SK-MEL-5 (cell line): ENCODE measurements at regions not wholly inside any gene's neighbourhood (a gene's known extent, or its start where the extent isn't known, plus 50 kb on each side); places are given as distances from the start of the nearest gene placed in this dataset.
A peak's percentile ranks its signal among the peaks of the same experiment; 100 is the strongest.

ENCODE experiments used
- DNase-seq: peaks from one replicate; pipeline ENCODE4 v3.0.0-alpha.2; 2016; ENCODE audit warnings: low read depth, low spot score
- in situ Hi-C: cut with HindIII; loops from 2 replicates; pipeline ENCODE4 v1.10.0; 2016; ENCODE audit warnings: low sequenced_read_pairs, high pct_unique_total_duplicates, low pct_unique_long_range_greater_than_20kb

DNA sequence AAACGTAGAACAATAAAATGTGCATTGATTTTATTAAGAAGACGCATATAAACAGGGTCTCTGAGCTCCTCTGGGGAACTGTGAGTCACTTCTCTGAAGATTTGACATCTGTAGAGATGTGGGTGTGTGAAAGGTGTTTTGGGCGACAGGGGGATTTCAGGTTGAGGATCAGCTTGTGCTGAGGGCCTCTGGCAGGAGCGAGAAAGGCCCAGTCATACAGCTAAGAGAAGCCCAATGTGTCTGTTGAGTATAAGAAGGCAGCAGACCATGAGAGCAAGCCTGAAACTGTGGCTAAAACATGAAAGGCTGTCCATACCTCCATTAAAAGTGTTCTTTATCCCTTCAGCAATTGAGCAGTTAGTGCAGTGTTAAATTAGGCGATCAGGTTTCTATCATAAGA is 406.5 kb upstream of the MON1B start:
- in situ Hi-C loops, result no loop called here

DNA sequence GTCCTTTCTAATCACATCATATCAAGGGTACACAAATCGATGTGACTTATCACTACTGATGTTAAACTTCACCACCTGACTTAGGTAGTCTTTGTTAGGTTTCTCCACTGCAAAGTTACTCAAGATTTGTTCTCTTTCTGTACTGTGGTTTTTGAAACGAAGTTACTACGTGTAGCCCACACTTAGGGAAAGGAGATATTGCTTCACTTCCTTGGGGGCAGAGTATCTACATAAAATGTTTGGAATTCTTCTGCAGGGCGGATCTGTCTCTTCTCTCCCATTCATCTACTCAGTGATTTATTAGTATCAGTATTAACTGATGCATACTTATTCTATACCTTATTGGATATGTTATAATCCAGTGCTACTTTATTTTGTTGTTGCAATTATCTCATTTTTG is 403.6 kb upstream of the MON1B start:
- in situ Hi-C loops, result no loop called here
- no peak for DNase-seq

More for the DNA sequence above, 406.5 kb upstream of the MON1B start:
- no peak for DNase-seq

DNA sequence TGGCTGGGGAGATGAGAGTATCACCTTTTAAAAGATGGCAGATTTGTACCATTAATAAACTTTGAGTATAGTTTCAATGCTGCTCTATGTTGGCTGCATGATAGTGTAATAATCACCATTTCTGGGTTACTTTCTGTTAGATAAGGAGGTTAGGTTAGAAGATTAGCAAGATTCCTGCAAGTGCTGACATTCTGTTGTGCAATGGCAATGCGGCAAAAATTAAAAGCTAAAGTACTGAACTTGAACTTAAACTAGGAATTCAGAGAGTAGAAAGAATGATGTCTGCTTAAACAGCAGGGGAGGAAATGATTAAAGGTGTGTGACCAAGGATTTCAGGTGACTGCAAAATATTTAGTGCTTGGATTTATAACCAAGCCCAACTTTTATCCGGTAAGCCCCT is 399.8 kb upstream of the MON1B start:
- in situ Hi-C loops, result no loop called here
- DNase-seq, result no peak

DNA sequence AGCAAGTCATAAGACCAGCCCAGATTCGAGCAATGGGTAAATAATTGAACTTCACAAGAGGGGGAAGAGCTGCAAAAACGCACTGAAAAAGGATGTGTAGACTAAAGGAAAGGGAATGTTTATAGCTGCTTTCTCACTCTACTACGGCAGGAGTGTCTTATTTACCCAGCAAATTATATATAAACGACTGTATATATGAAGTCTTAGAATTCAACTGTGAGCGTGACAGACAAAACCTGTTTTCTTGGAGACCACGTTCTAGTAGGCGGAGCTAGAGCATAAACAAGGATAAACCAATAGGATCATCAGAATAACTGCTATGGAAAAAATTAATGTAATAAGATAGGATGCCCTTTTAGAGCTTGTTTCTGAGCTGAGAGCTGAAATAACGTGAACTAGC is 394.6 kb upstream of the MON1B start:
- DNase-seq, result no peak
- in situ Hi-C loops, result no loop called here

DNA sequence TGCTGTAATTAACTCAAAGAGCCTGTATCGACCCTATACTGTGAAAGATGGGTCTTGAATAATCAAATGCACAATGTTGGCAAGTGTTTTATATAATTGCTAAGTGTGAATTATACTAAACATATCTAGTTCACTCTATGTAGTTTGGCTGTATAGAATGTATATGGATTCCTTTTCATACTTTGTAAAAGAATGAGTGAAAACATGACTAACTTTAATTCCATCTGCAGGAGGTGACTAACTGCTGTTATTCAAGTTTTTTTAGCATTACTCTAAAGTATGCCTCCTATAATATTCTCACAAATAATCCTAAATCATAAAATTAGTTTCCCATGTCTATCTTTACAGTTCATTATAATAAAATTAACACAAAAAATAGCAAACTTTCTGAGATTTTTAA is 394.0 kb upstream of the MON1B start:
- in situ Hi-C loops, result no loop called here
- DNase-seq, result no peak

DNA sequence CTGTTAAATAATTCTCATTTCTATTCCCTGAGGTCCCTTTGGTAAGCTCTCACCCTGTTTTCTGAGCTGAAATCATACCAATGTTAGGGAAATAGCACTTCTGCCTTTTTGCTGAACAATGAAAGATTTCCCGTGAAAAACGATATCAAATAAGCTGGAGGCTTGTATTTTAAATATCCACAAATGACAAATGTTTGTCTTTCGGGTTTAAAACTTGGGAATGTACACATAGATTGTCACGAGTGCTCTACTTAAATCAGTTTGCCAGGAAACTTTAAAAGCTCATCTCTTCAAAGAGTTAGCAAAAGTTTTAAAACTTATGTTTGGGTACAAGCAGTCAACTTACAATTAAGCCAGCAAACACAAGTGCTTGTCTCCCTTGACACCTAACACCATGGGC is 393.5 kb upstream of the MON1B start:
- in situ Hi-C loops, result no loop called here
- no peak for DNase-seq

DNA sequence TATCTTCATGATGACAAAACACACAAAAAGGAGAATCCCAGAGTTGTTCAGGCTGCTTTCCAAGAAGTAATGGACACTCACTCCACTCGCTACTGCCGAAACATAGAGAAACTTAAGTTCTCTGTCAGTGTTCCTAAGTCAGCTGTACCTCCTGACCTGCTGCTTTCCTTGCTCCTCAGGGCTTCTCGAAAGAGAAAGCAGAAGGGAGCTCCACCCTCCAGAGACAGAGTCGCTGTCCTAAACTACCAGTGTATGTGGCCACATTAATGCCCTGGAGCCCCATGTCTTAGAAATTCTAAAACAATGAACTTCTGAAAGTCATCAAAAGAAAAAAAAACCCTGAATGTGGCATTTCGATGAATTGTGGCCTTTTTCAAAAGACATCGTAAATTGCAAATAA is 390.8 kb upstream of the MON1B start:
- in situ Hi-C loops, result no loop called here
- peak; percentile 50 for DNase-seq

DNA sequence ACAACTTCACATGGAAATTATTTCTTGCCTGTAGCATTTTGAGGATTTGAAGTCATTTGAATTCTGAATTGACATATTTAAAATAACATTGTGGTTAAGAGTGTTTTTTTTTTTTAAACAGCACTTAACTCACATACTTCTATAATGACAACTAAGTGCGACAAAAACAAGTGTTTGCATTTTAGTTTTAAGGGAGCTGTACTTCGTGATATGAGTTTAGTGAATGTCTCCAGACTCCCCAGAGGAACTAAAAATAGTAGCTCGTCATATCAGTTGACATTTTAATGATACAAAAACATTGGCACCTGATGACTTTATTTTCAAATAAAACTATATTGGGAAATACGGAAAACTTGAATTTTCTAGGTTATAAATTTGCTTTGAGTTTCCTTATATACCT is 389.6 kb upstream of the MON1B start:
- in situ Hi-C loops, result no loop called here

DNA sequence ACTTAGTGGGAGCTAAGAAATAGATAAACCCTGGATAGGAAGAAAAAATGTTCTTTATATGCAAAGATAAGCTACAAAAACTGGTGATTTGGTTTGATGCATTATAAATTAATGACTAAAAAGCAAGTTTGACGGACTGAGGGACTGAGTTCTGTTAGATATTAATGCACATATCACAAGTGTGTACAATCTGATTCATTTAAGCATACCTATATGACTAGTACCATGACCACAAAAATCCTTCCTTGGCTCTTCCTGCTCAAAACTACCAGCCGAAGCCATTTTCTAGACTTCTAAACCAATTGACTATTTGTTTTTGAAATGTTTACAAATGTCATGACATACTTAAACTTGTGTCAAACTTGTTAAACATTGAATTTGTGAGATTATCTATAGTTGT is 374.5 kb upstream of the MON1B start:
- in situ Hi-C loops, result no loop called here
- no peak for DNase-seq

More for the DNA sequence above, 389.6 kb upstream of the MON1B start:
- no peak for DNase-seq

DNA sequence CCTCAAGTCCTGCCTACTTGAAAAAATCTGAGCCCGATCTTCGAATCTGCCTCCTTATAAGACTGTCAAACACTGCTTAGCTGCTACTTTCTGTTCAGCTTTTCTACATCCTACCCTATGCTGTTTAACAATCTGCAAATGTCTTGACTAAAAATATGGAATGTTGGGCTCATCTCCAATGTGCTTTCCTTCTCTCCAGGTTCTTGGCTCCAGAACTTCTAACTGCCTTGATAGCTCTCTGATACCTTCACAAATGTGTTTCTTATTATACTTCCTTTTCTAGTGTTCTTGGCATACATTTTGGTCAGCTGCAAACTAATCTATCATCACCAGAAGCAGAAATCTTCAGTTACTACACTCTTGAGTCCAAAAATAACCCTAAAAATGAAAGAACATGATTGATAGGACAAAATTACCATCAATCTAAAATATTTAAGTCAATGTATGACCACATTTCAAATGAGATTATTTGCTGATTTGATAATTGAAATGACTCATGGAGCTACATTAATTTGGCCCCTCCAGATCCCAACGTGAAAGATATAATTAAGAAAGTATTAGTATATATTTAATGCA is 372.3 kb upstream of the MON1B start:
- no peak for DNase-seq
- in situ Hi-C loops, result no loop called here

DNA sequence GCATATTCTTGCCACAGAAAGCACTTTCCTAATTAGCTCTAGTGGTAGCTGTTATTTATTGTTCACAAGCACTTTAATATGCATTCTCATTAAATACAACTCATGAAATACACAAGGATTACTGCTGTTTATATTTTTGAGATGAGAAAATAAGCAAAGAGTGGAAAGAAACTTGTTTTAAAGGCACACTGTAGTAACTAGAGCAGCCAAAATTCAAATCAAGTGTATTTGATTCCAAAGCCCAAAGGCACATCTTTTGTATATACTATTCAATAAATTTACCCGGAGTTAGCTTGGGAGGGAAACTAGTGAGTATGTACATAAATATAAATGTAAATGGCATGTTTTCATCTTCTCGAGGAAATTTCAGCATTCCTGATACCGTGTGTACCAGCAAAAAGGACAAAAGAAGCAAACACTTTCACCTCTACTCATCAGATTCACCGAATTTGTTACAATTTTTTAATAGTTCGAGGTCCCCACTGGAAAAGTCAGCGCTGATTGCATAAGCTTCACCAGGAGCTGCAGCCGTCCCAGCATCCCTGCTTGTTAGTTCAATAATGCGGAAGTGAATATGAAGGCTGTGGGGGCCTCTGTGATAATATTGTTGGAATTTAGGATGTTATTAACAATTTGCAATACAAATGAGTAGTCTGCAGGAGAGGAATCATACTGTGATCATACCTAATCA is 371.6 kb upstream of the MON1B start:
- in situ Hi-C loops, result no loop called here
- no peak for DNase-seq

DNA sequence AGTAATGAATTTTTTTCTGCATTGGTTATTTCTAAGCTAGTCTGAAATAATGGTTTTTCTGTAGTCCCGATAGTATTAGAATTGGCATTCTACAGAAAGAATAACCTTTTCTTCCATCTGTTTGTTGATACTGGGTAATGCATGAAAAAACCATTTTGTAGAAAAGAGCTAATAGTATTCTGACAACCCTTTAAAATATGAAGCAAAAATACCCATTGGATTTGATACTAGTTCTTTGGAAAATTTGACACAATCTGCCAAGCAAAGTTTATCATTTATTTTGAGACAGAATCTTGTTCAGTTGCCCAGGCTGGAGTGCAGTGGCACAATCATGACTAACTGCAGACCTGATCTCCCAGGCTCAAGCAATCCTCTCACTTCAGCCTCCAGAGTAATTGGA is 366.8 kb upstream of the MON1B start:
- no peak for DNase-seq
- in situ Hi-C loops, result no loop called here

DNA sequence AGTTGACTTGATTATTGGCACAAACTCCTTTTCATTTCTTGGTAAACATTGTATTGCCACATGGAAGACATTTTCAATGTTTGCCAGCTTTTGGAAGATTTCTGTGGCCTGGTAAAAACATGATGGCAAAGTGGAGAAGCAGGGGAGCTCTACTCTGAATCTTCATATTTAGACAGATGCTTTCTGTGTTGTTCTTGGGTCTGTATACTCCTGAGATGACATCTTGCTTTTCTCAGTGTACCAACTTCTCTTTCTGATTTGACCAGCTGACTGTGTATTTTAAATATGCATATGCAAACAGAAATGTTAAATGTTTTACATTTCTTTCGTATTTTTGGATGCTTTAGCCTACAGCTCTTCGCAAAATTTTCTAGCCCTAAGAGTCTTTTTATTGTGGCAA is 366.2 kb upstream of the MON1B start:
- in situ Hi-C loops, result no loop called here

DNA sequence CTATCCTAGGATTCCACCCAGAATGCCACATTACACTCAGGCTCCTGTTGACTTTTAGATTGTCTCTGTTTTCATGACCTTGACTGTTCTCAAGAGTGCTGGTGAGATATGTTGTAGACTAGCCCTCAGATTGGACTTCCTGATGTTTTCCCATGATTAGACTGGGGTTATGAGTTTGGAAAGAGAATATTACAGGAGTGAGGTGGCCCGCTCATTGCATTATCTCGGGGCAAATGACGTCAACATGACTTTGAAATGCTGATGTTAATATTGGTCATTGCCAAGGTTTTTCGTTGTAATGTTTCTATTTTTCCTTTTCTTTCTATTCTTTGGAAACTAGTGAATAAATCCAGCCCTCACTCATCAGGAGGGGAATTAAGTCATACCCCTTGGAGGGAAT is 355.7 kb upstream of the MON1B start:
- no peak for DNase-seq
- in situ Hi-C loops, result no loop called here

More for the DNA sequence above, 366.2 kb upstream of the MON1B start:
- DNase-seq, result no peak

DNA sequence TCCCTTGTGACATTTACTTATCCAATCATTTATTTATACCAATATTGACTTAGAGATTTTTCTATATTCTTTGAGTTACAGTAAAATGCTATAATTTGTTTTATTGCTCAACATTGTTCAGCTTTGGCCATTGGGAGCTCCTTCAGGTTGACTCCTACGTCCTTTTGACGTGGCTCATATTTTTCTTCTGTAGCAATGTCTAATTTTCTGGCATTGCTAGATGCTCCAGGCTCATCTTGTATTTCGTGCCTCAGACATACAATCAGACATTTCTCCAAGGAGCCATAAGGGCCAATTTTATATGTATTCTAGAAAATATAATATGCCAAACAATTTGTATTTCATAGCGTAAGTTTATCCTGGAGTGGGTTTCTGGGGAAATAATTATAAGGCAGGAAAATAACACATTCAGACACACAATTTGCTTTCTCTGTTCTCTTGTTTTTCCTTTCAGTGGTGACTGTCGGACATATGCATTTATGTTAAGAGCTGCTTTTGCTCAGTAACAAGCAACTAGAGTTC is 355.1 kb upstream of the MON1B start:
- in situ Hi-C loops, result no loop called here
- no peak for DNase-seq

DNA sequence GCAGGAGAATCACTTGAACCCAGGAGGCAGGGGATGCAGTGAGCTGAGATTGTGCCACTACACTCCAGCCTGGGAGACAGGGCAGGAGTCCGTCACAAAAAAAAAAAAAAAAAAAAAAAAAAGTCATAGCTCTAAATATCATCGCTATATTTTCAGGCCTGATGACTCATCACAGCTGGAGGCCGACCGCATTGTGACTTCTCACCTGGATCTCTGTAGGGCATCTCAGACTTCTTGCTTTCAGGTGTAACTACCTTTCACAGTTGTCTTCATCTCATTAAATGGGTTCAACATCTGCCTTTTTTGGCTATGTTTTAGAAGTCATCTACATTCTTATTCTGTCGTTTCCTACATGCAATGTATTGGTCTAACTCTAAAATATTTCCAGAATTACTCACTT is 353.1 kb upstream of the MON1B start:
- no peak for DNase-seq
- in situ Hi-C loops, result no loop called here

DNA sequence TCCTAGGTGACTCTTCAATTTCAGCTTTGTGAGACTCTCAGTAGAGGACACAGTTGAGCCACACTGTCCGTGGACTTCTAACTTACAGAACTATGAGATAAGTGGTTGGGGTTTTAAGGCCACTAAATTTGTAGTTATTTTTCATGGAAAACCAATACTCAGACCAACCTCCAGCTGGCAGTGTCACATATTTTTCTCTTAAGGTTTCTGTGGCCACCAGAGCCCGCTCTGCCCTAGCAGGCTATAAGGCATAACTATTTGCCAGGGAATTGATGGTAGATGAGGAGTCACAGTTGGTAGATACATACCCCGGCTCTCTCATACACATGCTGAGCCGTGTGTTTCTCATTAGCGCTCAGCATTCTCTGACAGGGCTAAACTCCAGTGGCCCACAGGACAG is 336.8 kb upstream of the MON1B start:
- in situ Hi-C loops, result no loop called here
- DNase-seq, result peak; percentile 41

DNA sequence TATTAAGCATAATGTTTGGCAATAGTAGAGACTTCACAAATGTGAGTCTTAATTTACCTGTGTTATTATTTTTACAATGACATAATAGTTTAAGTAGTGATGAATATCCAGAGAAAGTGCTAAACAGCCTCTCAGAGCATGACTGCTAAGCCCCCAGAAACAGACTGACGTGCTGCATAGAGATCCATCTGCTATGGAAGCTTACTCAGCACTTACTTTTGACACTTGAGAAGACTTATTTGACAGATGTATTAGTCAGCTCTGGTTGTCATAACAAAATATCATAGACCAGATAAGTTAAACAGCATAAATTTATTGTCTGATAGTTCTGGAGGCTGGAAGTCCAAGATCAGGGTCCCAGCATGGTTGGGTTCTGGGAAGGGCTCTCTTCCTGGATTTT is 334.9 kb upstream of the MON1B start:
- in situ Hi-C loops, result no loop called here
- no peak for DNase-seq

DNA sequence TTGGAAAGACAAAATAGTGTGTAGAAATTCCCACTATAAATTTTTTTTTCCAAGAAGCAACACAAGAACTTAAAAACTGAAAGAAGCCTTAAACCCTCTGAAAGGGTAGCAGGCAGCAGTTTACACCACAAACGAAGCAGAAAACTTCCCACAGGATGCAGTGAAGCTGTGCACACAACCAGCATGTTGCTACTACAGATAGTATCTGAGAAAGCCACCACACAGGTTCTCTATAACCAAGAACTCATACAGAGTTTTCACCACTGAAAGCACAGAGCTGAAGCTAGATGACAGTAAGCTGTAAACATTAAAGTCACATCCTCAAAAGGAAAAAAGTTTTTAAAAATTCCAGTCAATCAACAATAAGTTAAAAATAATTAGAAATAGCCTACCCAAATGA is 333.6 kb upstream of the MON1B start:
- in situ Hi-C loops, result no loop called here
- no peak for DNase-seq
